ENCODE measurements at regions not wholly inside any gene's neighbourhood (a gene's known extent, or its start where the extent isn't known, plus 50 kb on each side); places are given as distances from the start of the nearest gene placed in this dataset.
A peak's percentile ranks its signal among the peaks of the same experiment; 100 is the strongest.

DNA sequence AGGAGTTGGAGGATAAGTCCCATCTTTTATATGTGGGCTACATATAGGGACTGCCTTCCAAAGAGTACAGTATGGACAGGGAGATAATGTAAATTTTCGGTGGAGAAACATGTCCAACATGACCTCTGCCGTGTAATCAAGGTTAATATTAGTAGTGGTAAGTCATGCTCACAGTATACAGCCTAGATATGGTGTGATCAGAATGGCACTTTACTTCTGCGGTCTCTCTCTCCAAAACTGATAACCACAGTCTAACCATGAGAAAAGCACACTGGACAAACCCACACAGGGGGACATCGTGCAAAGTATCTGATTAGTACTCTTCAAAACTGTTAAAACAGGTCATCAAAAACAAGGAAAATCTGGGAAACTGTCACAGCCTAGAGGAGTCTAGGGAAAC lies 66.6 kb upstream of the PLCL2 start:
- under 1% methylated on average over 4 of the region's 4 CpGs for WGBS (ENCODE audit: insufficient coverage, low coverage, missing lambda C conversion rate)
- intact Hi-C loops (cut with micrococcal nuclease) = no loop called here
- Histone ChIP-seq H3K9me1 (ENCODE audit: control insufficient read depth, insufficient read depth, low read length) (no peaks in the 10 kb centered on the region), H4K20me1 (replicated peaks; ENCODE audit: control insufficient read depth, insufficient read depth, low read length) (no peaks in the 10 kb centered on the region), H3K27me3 (ENCODE audit: control insufficient read depth in 2 of 2, insufficient read depth in 2 of 2, low read length in 2 of 2) (no peaks in the 10 kb centered on the region), H2AFZ (ENCODE audit: low read depth, low read length) (no peak overlapping the region), H3K9ac (ENCODE audit: insufficient read depth in 1 of 2, low read depth in 2 of 2, low read length in 2 of 2) (no peak overlapping the region), H3K4me3 (no peak overlapping the region), H3K79me2 (ENCODE audit: control insufficient read depth, insufficient read depth, low read length) (no peaks in the 10 kb centered on the region), H3K4me2 (ENCODE audit: insufficient read depth, low read length) (no peak overlapping the region), H3K4me1 (replicated peaks in 1 of 2; ENCODE audit: control insufficient read depth in 2 of 2, insufficient read depth in 2 of 2, low read length in 2 of 2) (no peaks in the 10 kb centered on the region), H3K36me3 (ENCODE audit: control insufficient read depth, insufficient read depth, low read length) (no peaks in the 10 kb centered on the region), H3K9me3 (replicated peaks; ENCODE audit: control insufficient read depth, insufficient read depth, low read depth, low read length) (no peaks in the 10 kb centered on the region), H3K27ac (ENCODE audit: extremely low read depth, low read depth, low read length) (no peak overlapping the region)
- in situ Hi-C loops (cut with MboI) = no loop called here
- TF ChIP-seq CBFA2T3 (IDR thresholded peaks at IDR 0.05) = no peak
- no peak for FAIRE-seq
- ChIA-PET CTCF (ENCODE audit: low intra/inter-chr PET ratio) (no interaction called here), POLR2A (no interaction called here)
- no TSS peak for BruUV-seq (replicated peaks)
- no peak for ATAC-seq
- DNase-seq (ENCODE audit: extremely low read depth in 1 of 4, low spot score in 3 of 4) = no peak

DNA sequence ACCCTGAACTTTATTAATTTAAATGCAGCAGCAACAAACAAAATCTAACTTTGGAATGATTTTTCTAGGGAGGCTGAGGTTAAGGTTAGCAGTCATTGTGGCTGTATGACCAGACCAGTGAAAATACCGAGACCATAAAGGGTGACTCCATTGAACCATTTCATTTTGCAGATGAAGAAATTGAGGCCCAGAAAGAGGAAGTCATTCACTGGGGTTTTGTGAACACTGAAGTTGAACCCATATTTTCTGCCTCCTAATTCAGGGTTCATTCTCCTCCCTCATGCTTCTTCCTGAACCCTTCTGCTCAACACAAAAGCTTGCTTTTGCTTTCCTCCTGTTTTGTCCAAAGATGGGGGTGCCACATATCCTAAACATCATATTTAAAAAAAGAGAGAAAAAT lies 65.8 kb upstream of the PLCL2 start:
- POLR2A ChIA-PET = no interaction called here
- Histone ChIP-seq H3K9me1 (ENCODE audit: control insufficient read depth, insufficient read depth, low read length) (no peaks in the 10 kb centered on the region), H3K9ac (ENCODE audit: insufficient read depth in 1 of 2, low read depth in 2 of 2, low read length in 2 of 2) (no peak overlapping the region), H4K20me1 (replicated peaks; ENCODE audit: control insufficient read depth, insufficient read depth, low read length) (no peaks in the 10 kb centered on the region), H3K27me3 (ENCODE audit: control insufficient read depth in 2 of 2, insufficient read depth in 2 of 2, low read length in 2 of 2) (no peaks in the 10 kb centered on the region), H3K4me1 (replicated peaks in 1 of 2; ENCODE audit: control insufficient read depth in 2 of 2, insufficient read depth in 2 of 2, low read length in 2 of 2) (no peaks in the 10 kb centered on the region), H3K9me3 (replicated peaks; ENCODE audit: control insufficient read depth, insufficient read depth, low read depth, low read length) (no peaks in the 10 kb centered on the region), H3K4me3 (no peak overlapping the region), H3K36me3 (ENCODE audit: control insufficient read depth, insufficient read depth, low read length) (no peaks in the 10 kb centered on the region), H3K27ac (ENCODE audit: extremely low read depth, low read depth, low read length) (no peak overlapping the region), H3K79me2 (ENCODE audit: control insufficient read depth, insufficient read depth, low read length) (no peaks in the 10 kb centered on the region), H3K4me2 (ENCODE audit: insufficient read depth, low read length) (no peak overlapping the region), H2AFZ (ENCODE audit: low read depth, low read length) (no peak overlapping the region)
- no peak for DNase-seq (ENCODE audit: extremely low read depth in 1 of 4, low spot score in 3 of 4)
- in situ Hi-C loops (cut with MboI) (no loop called here), intact Hi-C loops (cut with micrococcal nuclease) (no loop called here)
- BruUV-seq (replicated peaks) = no TSS peak
- CTCF ChIA-PET (ENCODE audit: low intra/inter-chr PET ratio) = no interaction called here
- no peak for FAIRE-seq
- 5% methylated on average over 1 of the region's 1 CpG for WGBS (ENCODE audit: insufficient coverage, low coverage, missing lambda C conversion rate)
- TF ChIP-seq SPI1 (IDR thresholded peaks at IDR 0.05; ENCODE audit: borderline replicate concordance, low read depth, low read length) = peak; percentile 66
- TF ChIP-seq GABPB2 (CRISPR knock-in tag; conservative IDR thresholded peaks at IDR 0.05) = no peak
- no peak for ATAC-seq

Data from K562 (cell line).